GM12878 (cell line): ENCODE measurements at regions not wholly inside any gene's neighbourhood (a gene's known extent, or its start where the extent isn't known, plus 50 kb on each side); places are given as distances from the start of the nearest gene placed in this dataset.

Experiments
- ATAC-seq: fragments of 200-7000 bp; cut with Tn5 transposase; 3 replicates; pipeline ENCODE4 v1.9.1; 2020; ENCODE audit warnings: mild to moderate bottlenecking, moderate library complexity
- BruUV-seq: library from RNA; stranded (reverse); fragments of 400-500 nt; replicated peaks from 2 replicates; lab custom pipeline; 2021; lab: Mats Ljungman, UMichigan
- CTCF ChIA-PET: fragments of 300-600 bp; sonication (Branson Sonifier 250); formaldehyde crosslinking; extraction: SDS; loops from one replicate; lab custom pipeline; 2021; ENCODE audit warnings: inconsistent platforms; lab: Yijun Ruan, JAX
- POLR2A ChIA-PET: fragments of 350-600 bp; formaldehyde crosslinking; extraction: SDS; loops from one replicate; lab custom pipeline; 2021; ENCODE audit warnings: inconsistent platforms; lab: Charles Lee
- RAD21 ChIA-PET: fragments of 300-600 bp; sonication (Branson Sonifier 250); formaldehyde crosslinking; loops from one replicate; lab custom pipeline; 2023; ENCODE audit warnings: antibody characterized with exemption; ENCODE audit not compliant: unreplicated experiment; lab: Charles Lee
- SMC1A ChIA-PET: fragments of 300-600 bp; sonication (Branson Sonifier 250); formaldehyde crosslinking; loops from one replicate; lab custom pipeline; 2023; ENCODE audit not compliant: unreplicated experiment, uncharacterized antibody; lab: Charles Lee
- DNase-seq: peaks from one replicate; pipeline ENCODE4 v3.0.0-alpha.2; 2011; ENCODE audit warnings: low read depth, low spot score
- FAIRE-seq: peaks from 3 replicates; lab custom pipeline; 2011; peaks lifted over from hg19 to GRCh38; lab: Jason Lieb, UNC
- H2AFZ ChIP-seq: 2 replicates; pipeline ENCODE4 v1.6.0; 2011; ENCODE audit warnings: low read depth, low read length, control low read depth; ENCODE audit not compliant: control insufficient read depth
- H3K27ac ChIP-seq: 2 replicates; pipeline ENCODE4 v1.5.1; 2011; ENCODE audit warnings: control low read depth; ENCODE audit not compliant: control insufficient read depth, insufficient read depth
- H3K27me3 ChIP-seq, 2 experiments: replicated peaks in 1 of 2; 2 replicates each; pipeline versions ENCODE4 v1.6.0 to v1.6.1; 2011; ENCODE audit warnings: low read length in 1 of 2; ENCODE audit not compliant: control insufficient read depth in 2 of 2, insufficient read depth in 2 of 2
- H3K36me3 ChIP-seq, 2 experiments: 2 replicates each; pipeline ENCODE4 v1.5.1; 2011; ENCODE audit warnings: low read length in 1 of 2; ENCODE audit not compliant: control insufficient read depth in 2 of 2, insufficient read depth in 2 of 2
- H3K4me1 ChIP-seq: 2 replicates; pipeline ENCODE4 v1.6.1; 2011; ENCODE audit warnings: mild to moderate bottlenecking, low read length, moderate library complexity, mixed read lengths; ENCODE audit not compliant: control insufficient read depth, insufficient read depth
- H3K4me2 ChIP-seq: 2 replicates; pipeline ENCODE4 v1.6.0; 2011; ENCODE audit warnings: control low read depth; ENCODE audit not compliant: control insufficient read depth, insufficient read depth
- H3K4me3 ChIP-seq: fragments of 200-600 bp; sonication (generic); 2 replicates; pipeline ENCODE4 v1.5.1; 2016
- H3K79me2 ChIP-seq: 2 replicates; pipeline ENCODE4 v1.6.0; 2011; ENCODE audit warnings: low read length; ENCODE audit not compliant: control insufficient read depth, insufficient read depth
- H3K9ac ChIP-seq: 2 replicates; pipeline ENCODE4 v1.8.0; 2011; ENCODE audit warnings: low read length, control low read depth, mixed read lengths; ENCODE audit not compliant: control insufficient read depth, insufficient read depth
- H3K9me3 ChIP-seq: replicated peaks from 3 replicates; pipeline ENCODE4 v1.5.1; 2011; ENCODE audit warnings: mild to moderate bottlenecking, low read length; ENCODE audit not compliant: control insufficient read depth, insufficient read depth
- H4K20me1 ChIP-seq: 2 replicates; pipeline ENCODE4 v1.6.0; 2011; ENCODE audit not compliant: control insufficient read depth, insufficient read depth
- ASH2L ChIP-seq: fragments of 300-600, 200-600 bp; sonication (generic); IDR thresholded peaks from 2 replicates; pipeline ENCODE4 v1.6.1; 2017; ENCODE audit warnings: low read depth, mild to moderate bottlenecking, borderline replicate concordance
- JUND ChIP-seq: IDR thresholded peaks from 2 replicates; pipeline ENCODE4 v1.6.1; 2012; ENCODE audit warnings: low read depth, mild to moderate bottlenecking, low read length, improper control_type of control experiment, moderate library complexity
- KLF5 ChIP-seq: fragments of 450-650 bp; IDR thresholded peaks from 2 replicates; pipeline ENCODE4 v1.6.1; 2014; ENCODE audit warnings: mild to moderate bottlenecking; ENCODE audit not compliant: partially characterized antibody
- YY1 ChIP-seq: IDR thresholded peaks from 2 replicates; pipeline ENCODE4 v1.6.1; 2011; ENCODE audit warnings: low read depth, mild to moderate bottlenecking, low read length
- ZNF622 ChIP-seq: fragments of 450-650 bp; IDR thresholded peaks from 2 replicates; pipeline ENCODE4 v1.6.1; 2017; ENCODE audit warnings: mild to moderate bottlenecking, inconsistent platforms
- WGBS: methylation state at CpG from one replicate; pipeline ENCODE4 v1.1.6; 2016; ENCODE audit warnings: low lambda C conversion rate; ENCODE audit not compliant: insufficient replicate concordance, insufficient coverage; ENCODE audit errors: missing lambda C conversion rate; 5-methylcytosine and 5-hydroxymethylcytosine counted together
- in situ Hi-C: fragments of 300-500 bp; cut with MboI; formaldehyde crosslinking; loops from 9 replicates; pipeline ENCODE4 v1.14.3; 2018; ENCODE audit warnings: mixed read lengths
- intact Hi-C: fragments of 100-400 bp; cut with micrococcal nuclease; formaldehyde crosslinking; loops from one replicate; pipeline ENCODE4 v1.14.2; 2022; ENCODE audit not compliant: unreplicated experiment
- TF ChIP-seq, protein P1 (sequence below), 3 experiments: IDR thresholded peaks in 2 of 3; conservative IDR thresholded peaks in 1 of 3; 2 replicates each; pipeline ENCODE4 v1.5.1; 2011; ENCODE audit warnings: low read depth in 3 of 3, low read length in 3 of 3, mild to moderate bottlenecking in 3 of 3, control low read depth in 2 of 3, moderate library complexity in 2 of 3, inconsistent platforms in 1 of 3, mixed read lengths in 1 of 3; ENCODE audit not compliant: control insufficient read depth in 2 of 3, insufficient read depth in 1 of 3; ENCODE audit errors: extremely low read depth in 1 of 3
- TF ChIP-seq, protein P2 (sequence below): fragments of 450-650 bp; IDR thresholded peaks from 2 replicates; pipeline ENCODE4 v1.6.1; 2016; ENCODE audit warnings: mild to moderate bottlenecking

DNA sequence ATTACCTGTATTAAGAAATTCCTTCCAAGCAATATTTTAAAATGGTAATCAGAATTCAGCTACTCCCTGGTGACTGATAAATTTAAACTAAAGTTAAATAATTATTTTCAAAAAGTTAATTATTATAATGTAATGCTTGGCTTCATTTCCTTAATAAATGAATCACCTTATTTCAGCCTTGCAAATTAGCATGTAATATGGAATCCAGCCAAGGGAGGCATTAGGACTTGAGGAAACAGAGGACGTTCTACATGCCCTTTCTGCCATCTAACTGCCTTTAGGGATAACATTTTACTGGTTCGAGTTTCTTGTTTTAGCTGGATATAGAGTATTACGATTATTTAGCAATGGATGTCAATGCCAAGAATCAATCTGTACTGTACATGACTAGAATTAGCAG lies 636.3 kb downstream of the TSN start:
- BruUV-seq, result no TSS peak
- CTCF ChIA-PET, result no interaction called here

DNA sequence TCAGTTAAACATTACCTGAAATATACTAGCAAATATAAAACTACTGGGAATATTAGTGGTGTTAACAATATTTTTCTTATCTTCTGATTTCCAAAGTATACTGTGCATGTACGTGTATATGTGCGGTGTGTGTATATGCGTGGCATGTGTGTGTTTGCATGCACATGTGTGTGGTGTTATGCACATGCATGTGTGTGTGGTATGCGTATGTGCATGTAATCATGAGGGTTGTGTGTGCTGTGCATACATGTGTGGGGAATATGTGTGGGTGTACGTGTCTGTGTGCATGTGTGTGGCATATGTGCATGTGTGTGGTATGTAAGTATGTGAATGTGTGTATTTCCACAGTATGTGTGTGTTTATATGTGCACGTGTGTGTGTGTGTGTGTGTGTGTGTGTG lies 640.2 kb downstream of the TSN start:
- ChIA-PET RAD21 (no interaction called here), SMC1A (no interaction called here), POLR2A (no interaction called here)
- no peak overlapping the region for H2AFZ ChIP-seq
- H4K20me1 ChIP-seq, result no peaks in the 10 kb centered on the region
- no peak overlapping the region for H3K9ac ChIP-seq
- H3K4me3 ChIP-seq, result no peak overlapping the region
- no TSS peak for BruUV-seq
- H3K36me3 ChIP-seq, result no peaks in the 10 kb centered on the region
- H3K4me1 ChIP-seq, result no peaks in the 10 kb centered on the region
- in situ Hi-C loops, result loop anchor here (5.0 kb wide), 1 partner anchor 38 kb away; no protein-coding TSS in a partner anchor
- ATAC-seq, result no peak
- no peak for TF ChIP-seq KLF5
- TF ChIP-seq ZNF622, result no peak
- TF ChIP-seq, protein P1, sequence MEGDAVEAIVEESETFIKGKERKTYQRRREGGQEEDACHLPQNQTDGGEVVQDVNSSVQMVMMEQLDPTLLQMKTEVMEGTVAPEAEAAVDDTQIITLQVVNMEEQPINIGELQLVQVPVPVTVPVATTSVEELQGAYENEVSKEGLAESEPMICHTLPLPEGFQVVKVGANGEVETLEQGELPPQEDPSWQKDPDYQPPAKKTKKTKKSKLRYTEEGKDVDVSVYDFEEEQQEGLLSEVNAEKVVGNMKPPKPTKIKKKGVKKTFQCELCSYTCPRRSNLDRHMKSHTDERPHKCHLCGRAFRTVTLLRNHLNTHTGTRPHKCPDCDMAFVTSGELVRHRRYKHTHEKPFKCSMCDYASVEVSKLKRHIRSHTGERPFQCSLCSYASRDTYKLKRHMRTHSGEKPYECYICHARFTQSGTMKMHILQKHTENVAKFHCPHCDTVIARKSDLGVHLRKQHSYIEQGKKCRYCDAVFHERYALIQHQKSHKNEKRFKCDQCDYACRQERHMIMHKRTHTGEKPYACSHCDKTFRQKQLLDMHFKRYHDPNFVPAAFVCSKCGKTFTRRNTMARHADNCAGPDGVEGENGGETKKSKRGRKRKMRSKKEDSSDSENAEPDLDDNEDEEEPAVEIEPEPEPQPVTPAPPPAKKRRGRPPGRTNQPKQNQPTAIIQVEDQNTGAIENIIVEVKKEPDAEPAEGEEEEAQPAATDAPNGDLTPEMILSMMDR (IDR thresholded peaks at IDR 0.05 in 2 of 3, conservative IDR thresholded peaks at IDR 0.05 in 1 of 3; ENCODE audit: control insufficient read depth in 2 of 3, extremely low read depth in 1 of 3, insufficient read depth in 1 of 3, low read depth in 3 of 3, low read length in 3 of 3), result no peak
- TF ChIP-seq, all 136 proteins: peak for 0
- H3K79me2 ChIP-seq, result no peaks in the 10 kb centered on the region
- no peak overlapping the region for H3K27ac ChIP-seq
- no peaks in the 10 kb centered on the region for H3K27me3 ChIP-seq
- DNase-seq (no peak), FAIRE-seq (no peak)
- intact Hi-C loops, result no loop called here
- 39% methylated on average over 6 of the region's 6 CpGs for WGBS
- no peaks in the 10 kb centered on the region for H3K9me3 ChIP-seq
- no peak overlapping the region for H3K4me2 ChIP-seq
- CTCF ChIA-PET, result no interaction called here

More for the DNA sequence above, 636.3 kb downstream of the TSN start:
- Histone ChIP-seq H3K27ac (no peak overlapping the region), H3K27me3 (no peaks in the 10 kb centered on the region), H3K4me1 (no peaks in the 10 kb centered on the region), H3K36me3 (no peaks in the 10 kb centered on the region), H4K20me1 (no peaks in the 10 kb centered on the region), H3K4me2 (no peak overlapping the region), H3K9ac (no peak overlapping the region), H2AFZ (no peak overlapping the region), H3K4me3 (no peak overlapping the region), H3K79me2 (no peaks in the 10 kb centered on the region), H3K9me3 (no peaks in the 10 kb centered on the region)
- intact Hi-C loops, result no loop called here
- ATAC-seq (no peak), FAIRE-seq (no peak), DNase-seq (no peak)
- ChIA-PET SMC1A (no interaction called here), POLR2A (no interaction called here), RAD21 (no interaction called here)
- in situ Hi-C loops, result no loop called here
- TF ChIP-seq YY1 (no peak), JUND (no peak), ASH2L (no peak)
- TF ChIP-seq, protein P2, sequence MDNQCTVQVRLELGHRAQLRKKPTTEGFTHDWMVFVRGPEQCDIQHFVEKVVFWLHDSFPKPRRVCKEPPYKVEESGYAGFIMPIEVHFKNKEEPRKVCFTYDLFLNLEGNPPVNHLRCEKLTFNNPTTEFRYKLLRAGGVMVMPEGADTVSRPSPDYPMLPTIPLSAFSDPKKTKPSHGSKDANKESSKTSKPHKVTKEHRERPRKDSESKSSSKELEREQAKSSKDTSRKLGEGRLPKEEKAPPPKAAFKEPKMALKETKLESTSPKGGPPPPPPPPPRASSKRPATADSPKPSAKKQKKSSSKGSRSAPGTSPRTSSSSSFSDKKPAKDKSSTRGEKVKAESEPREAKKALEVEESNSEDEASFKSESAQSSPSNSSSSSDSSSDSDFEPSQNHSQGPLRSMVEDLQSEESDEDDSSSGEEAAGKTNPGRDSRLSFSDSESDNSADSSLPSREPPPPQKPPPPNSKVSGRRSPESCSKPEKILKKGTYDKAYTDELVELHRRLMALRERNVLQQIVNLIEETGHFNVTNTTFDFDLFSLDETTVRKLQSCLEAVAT, result no peak
- WGBS, result 0% methylated on average over 3 of the region's 3 CpGs
